Bronchial epithelial cell (primary cell): ENCODE measurements at regions not wholly inside any gene's neighbourhood (a gene's known extent, or its start where the extent isn't known, plus 50 kb on each side); places are given as distances from the start of the nearest gene placed in this dataset.

Experiments
- DNase-seq: peaks from one replicate; pipeline ENCODE4 v3.0.0-alpha.2; 2010; ENCODE audit warnings: low read depth
- FAIRE-seq: peaks from 2 replicates; lab custom pipeline; 2011; peaks lifted over from hg19 to GRCh38; lab: Jason Lieb, UNC
- H3K27me3 ChIP-seq: 2 replicates; pipeline ENCODE4 v1.5.1; 2011; ENCODE audit warnings: low read length; ENCODE audit not compliant: control insufficient read depth, insufficient read depth
- H3K36me3 ChIP-seq: 2 replicates; pipeline ENCODE4 v1.5.1; 2011; ENCODE audit warnings: low read length; ENCODE audit not compliant: control insufficient read depth, insufficient read depth
- H3K4me3 ChIP-seq: 2 replicates; pipeline ENCODE4 v1.5.1; 2011; ENCODE audit warnings: mild to moderate bottlenecking, low read depth, low read length, control low read depth
- CTCF ChIP-seq: IDR thresholded peaks from 2 replicates; pipeline ENCODE4 v1.5.1; 2011; ENCODE audit warnings: mild to moderate bottlenecking, moderate library complexity, low read length, control low read depth, inconsistent platforms; ENCODE audit not compliant: insufficient read depth, severe bottlenecking

- FAIRE-seq = peak; percentile 81
Measured at GRCh38 chr12:126903027-126903876, 1363.7 kb upstream of the TMEM132C start.

GRCh38 chr12:126905752-126906151 is 1361.2 kb upstream of the TMEM132C start:
- H3K36me3 ChIP-seq = no peaks in the 10 kb centered on the region
- no peaks in the 10 kb centered on the region for H3K27me3 ChIP-seq
- no peak for TF ChIP-seq CTCF
- H3K4me3 ChIP-seq = no peak overlapping the region
- DNase-seq (no peak), FAIRE-seq (peak; percentile 76)

More at GRCh38 chr12:126903027-126903876, 1363.7 kb upstream of the TMEM132C start:
- Histone ChIP-seq H3K27me3 (no peaks in the 10 kb centered on the region), H3K36me3 (no peaks in the 10 kb centered on the region), H3K4me3 (no peak overlapping the region)
- TF ChIP-seq CTCF = no peak
- no peak for DNase-seq

- FAIRE-seq (no peak), DNase-seq (no peak)
- Histone ChIP-seq H3K27me3 (no peaks in the 10 kb centered on the region), H3K36me3 (no peaks in the 10 kb centered on the region), H3K4me3 (no peak overlapping the region)
- TF ChIP-seq CTCF = no peak
Measured at GRCh38 chr12:126907900-126908764, 1358.8 kb upstream of the TMEM132C start.

GRCh38 chr12:126908765-126909142 is 1358.2 kb upstream of the TMEM132C start:
- no peak for FAIRE-seq
- no peaks in the 10 kb centered on the region for H3K36me3 ChIP-seq
- DNase-seq = no peak
- no peaks in the 10 kb centered on the region for H3K27me3 ChIP-seq
- TF ChIP-seq CTCF = no peak
- H3K4me3 ChIP-seq = no peak overlapping the region

GRCh38 chr12:126910570-126910969 is 1356.4 kb upstream of the TMEM132C start:
- Histone ChIP-seq H3K27me3 (no peaks in the 10 kb centered on the region), H3K36me3 (no peaks in the 10 kb centered on the region), H3K4me3 (no peak overlapping the region)
- no peak for TF ChIP-seq CTCF
- FAIRE-seq = no peak
- DNase-seq = no peak
